MCF 10A (cell line): ENCODE measurements at regions not wholly inside any gene's neighbourhood (a gene's known extent, or its start where the extent isn't known, plus 50 kb on each side); places are given as distances from the start of the nearest gene placed in this dataset.

Source experiments
- BruUV-seq: library from RNA; stranded (reverse); fragments of 400-500 nt; replicated peaks from 2 replicates; lab custom pipeline; 2021; lab: Mats Ljungman, UMichigan
- CTCF ChIA-PET: fragments of 300-600 bp; sonication (Branson Sonifier 250); formaldehyde crosslinking; extraction: SDS; loops from one replicate; lab custom pipeline; 2021; ENCODE audit warnings: antibody characterized with exemption, inconsistent platforms; lab: Yijun Ruan, JAX
- POLR2A ChIA-PET: fragments of 300-600, 350-650 bp; sonication (Branson Sonifier 250); formaldehyde crosslinking; extraction: SDS; loops from one replicate; lab custom pipeline; 2020; ENCODE audit warnings: antibody characterized with exemption, inconsistent platforms; lab: Yijun Ruan, JAX
- DNase-seq: peaks from one replicate; pipeline ENCODE4 v3.0.0-alpha.2; 2018; ENCODE audit not compliant: unreplicated experiment
- H3K27ac Mint-ChIP-seq: one replicate; pipeline ENCODE4 v1.8.0; 2022; ENCODE audit warnings: mild to moderate bottlenecking, low read depth, mixed read lengths; ENCODE audit not compliant: unreplicated experiment
- H3K27me3 Mint-ChIP-seq: one replicate; pipeline ENCODE4 v1.8.0; 2022; ENCODE audit warnings: mixed read lengths; ENCODE audit not compliant: insufficient read depth, unreplicated experiment
- H3K36me3 Mint-ChIP-seq: one replicate; pipeline ENCODE4 v1.8.0; 2022; ENCODE audit warnings: mild to moderate bottlenecking, moderate library complexity, mixed read lengths; ENCODE audit not compliant: insufficient read depth, unreplicated experiment
- H3K4me1 Mint-ChIP-seq: one replicate; pipeline ENCODE4 v1.8.0; 2022; ENCODE audit warnings: mixed read lengths; ENCODE audit not compliant: insufficient read depth, unreplicated experiment
- H3K4me3 Mint-ChIP-seq: one replicate; pipeline ENCODE4 v1.8.0; 2022; ENCODE audit warnings: mild to moderate bottlenecking, moderate library complexity, mixed read lengths; ENCODE audit not compliant: unreplicated experiment
- H3K9me3 Mint-ChIP-seq: one replicate; pipeline ENCODE4 v1.8.0; 2022; ENCODE audit warnings: mixed read lengths; ENCODE audit not compliant: unreplicated experiment
- CTCF ChIP-seq: fragments of 200-600 bp; IDR thresholded peaks from one replicate; pipeline ENCODE4 v1.8.0; 2022; ENCODE audit warnings: antibody characterized with exemption, mild to moderate bottlenecking; ENCODE audit not compliant: unreplicated experiment
- intact Hi-C: fragments of 100-400 bp; cut with micrococcal nuclease; formaldehyde crosslinking; loops from 2 replicates; pipeline ENCODE4 v1.14.1; 2022

DNA sequence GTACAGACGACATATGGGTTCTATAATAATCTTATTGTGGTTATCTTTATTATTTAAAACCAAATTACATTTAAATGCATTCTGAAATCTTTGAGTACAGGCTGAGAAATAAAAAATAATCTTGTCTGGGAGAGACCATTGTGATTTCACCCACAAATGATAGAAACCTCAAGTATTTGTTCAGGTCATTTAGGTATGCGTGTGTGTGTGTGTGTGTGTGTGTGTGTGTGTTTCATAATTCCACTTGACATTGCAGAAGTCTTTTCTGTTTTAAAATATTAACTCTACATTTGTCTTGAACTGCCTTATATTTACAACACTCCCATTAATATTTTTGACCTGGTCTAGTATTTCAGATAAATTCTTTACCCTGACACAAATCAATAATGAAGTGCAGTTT lies 126.9 kb downstream of the SPRY2 start:
- no peak for TF ChIP-seq CTCF
- BruUV-seq = no TSS peak
- DNase-seq = no peak
- Mint-ChIP-seq H3K27me3 (no peaks in the 10 kb centered on the region), H3K4me1 (no peaks in the 10 kb centered on the region), H3K27ac (no peak overlapping the region), H3K4me3 (no peak overlapping the region), H3K9me3 (no peaks in the 10 kb centered on the region), H3K36me3 (no peaks in the 10 kb centered on the region)
- ChIA-PET POLR2A (no interaction called here), CTCF (no interaction called here)
- intact Hi-C loops = no loop called here

- no peak overlapping the region for H3K4me3 Mint-ChIP-seq
- CTCF ChIA-PET = no interaction called here
- no peak for DNase-seq
- intact Hi-C loops = no loop called here
- H3K4me1 Mint-ChIP-seq = no peaks in the 10 kb centered on the region
- TF ChIP-seq CTCF = no peak
- no peaks in the 10 kb centered on the region for H3K9me3 Mint-ChIP-seq
- no peaks in the 10 kb centered on the region for H3K27me3 Mint-ChIP-seq
- no peaks in the 10 kb centered on the region for H3K36me3 Mint-ChIP-seq
- no peak overlapping the region for H3K27ac Mint-ChIP-seq
- POLR2A ChIA-PET = no interaction called here
- BruUV-seq = no TSS peak
Observed at GRCh38 chr13:80213201-80213600, 127.7 kb downstream of the SPRY2 start.

DNA sequence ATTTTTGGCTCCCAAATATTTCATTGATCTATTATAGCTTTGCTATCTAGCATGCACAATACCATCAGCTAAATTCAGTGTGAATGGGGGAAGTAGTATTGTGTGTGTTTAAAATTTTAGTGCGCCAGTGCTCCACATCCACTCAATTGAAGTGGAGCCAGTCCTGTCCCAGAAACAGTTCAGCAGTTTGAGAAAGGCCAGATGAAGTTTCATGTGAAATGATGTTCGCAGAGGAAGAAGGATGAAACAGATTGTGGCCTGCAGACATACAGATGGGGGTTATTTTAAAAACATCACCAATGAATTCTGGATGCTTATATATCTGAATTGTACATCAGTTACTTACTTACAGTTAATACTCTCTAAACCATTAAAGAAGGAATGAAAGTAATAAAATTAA lies 129.4 kb downstream of the SPRY2 start:
- no TSS peak for BruUV-seq
- H3K36me3 Mint-ChIP-seq = no peaks in the 10 kb centered on the region
- H3K27me3 Mint-ChIP-seq = no peaks in the 10 kb centered on the region
- CTCF ChIA-PET = no interaction called here
- intact Hi-C loops = no loop called here
- H3K4me1 Mint-ChIP-seq = no peaks in the 10 kb centered on the region
- H3K27ac Mint-ChIP-seq = no peak overlapping the region
- DNase-seq = no peak
- POLR2A ChIA-PET = no interaction called here
- H3K4me3 Mint-ChIP-seq = no peak overlapping the region
- no peak for TF ChIP-seq CTCF
- H3K9me3 Mint-ChIP-seq = no peaks in the 10 kb centered on the region

DNA sequence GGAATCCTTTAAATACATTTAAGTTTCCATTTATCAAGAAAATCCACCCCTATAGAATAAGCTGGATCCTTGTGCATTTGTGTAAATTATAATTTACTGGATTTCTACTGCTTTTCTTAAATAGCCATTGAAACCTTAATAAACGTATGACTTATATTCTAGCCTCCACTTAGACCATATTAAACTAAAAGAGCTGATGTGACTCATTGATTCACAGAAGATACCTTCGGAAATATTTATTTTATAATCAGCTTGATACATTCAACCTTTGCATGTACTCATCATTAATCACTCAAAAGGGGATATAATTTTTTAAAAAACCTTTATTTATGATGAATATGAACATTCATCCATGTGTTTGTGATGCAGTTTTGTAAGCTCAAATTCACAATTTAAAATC lies 136.3 kb downstream of the SPRY2 start:
- H3K4me1 Mint-ChIP-seq = no peaks in the 10 kb centered on the region

More for the DNA sequence above, 136.3 kb downstream of the SPRY2 start:
- DNase-seq = no peak
- no TSS peak for BruUV-seq
- no peak for TF ChIP-seq CTCF
- Mint-ChIP-seq H3K27ac (no peak overlapping the region), H3K9me3 (peaks cover 5% of the 10 kb centered on the region), H3K27me3 (no peaks in the 10 kb centered on the region), H3K36me3 (no peaks in the 10 kb centered on the region), H3K4me3 (no peak overlapping the region)
- intact Hi-C loops = no loop called here
- ChIA-PET CTCF (no interaction called here), POLR2A (no interaction called here)
